Uterus (tissue), 3 donors: ENCODE measurements at regions not wholly inside any gene's neighbourhood (a gene's known extent, or its start where the extent isn't known, plus 50 kb on each side); places are given as distances from the start of the nearest gene placed in this dataset.

ENCODE experiments used
- DNase-seq, 2 donors: peaks; one replicate each; pipeline ENCODE4 v3.0.0-alpha.2; 2019 to 2020
- H3K27ac ChIP-seq, 2 donors: fragments of 200-600 bp; sonication (generic); 1 replicate in 1 of 2; 2 replicates in 1 of 2; pipeline ENCODE4 v1.5.1; 2016 to 2018
- H3K27me3 ChIP-seq, 2 donors: fragments of 200-600 bp; sonication (generic); one replicate each; pipeline ENCODE4 v1.5.1; 2018 to 2019; ENCODE audit warnings: control low read depth in 1 of 2
- H3K36me3 ChIP-seq, 2 donors: fragments of 200-600 bp; sonication (generic); one replicate each; pipeline ENCODE4 v1.5.1; 2019; ENCODE audit warnings: control low read depth in 1 of 2
- H3K4me1 ChIP-seq, 2 donors: fragments of 200-600 bp; sonication (generic); one replicate each; pipeline ENCODE4 v1.5.1; 2018 to 2019; ENCODE audit warnings: control low read depth in 1 of 2
- H3K4me3 ChIP-seq, 2 donors: fragments of 200-600 bp; sonication (generic); 1 replicate in 1 of 2; 2 replicates in 1 of 2; pipeline ENCODE4 v1.5.1; 2018 to 2019; ENCODE audit warnings: mild to moderate bottlenecking in 1 of 2
- H3K9me3 ChIP-seq, 2 donors: fragments of 200-600 bp; sonication (generic); one replicate each; pipeline ENCODE4 v1.5.1; 2019; ENCODE audit warnings: control low read depth in 1 of 2
- POLR2A ChIP-seq, 2 donors: fragments of 450-650 bp; IDR thresholded peaks; one replicate each; pipeline ENCODE4 v1.6.1; 2016; ENCODE audit warnings: antibody characterized with exemption in 2 of 2, mild to moderate bottlenecking in 1 of 2, moderate library complexity in 1 of 2
- intact Hi-C: fragments of 100-400 bp; cut with DNase I; formaldehyde crosslinking; loops from one replicate; pipeline ENCODE4 v1.15.1; 2023; ENCODE audit warnings: low total_unique reads
- TF ChIP-seq, protein P1 (sequence below), 4 experiments: fragments of 200-600 bp in 2 of 4; fragments of 450-650 bp in 2 of 4; sonication (generic) in 2 of 4; IDR thresholded peaks; one replicate each; pipeline ENCODE4 v1.5.1; 2016 to 2019; ENCODE audit warnings: antibody characterized with exemption in 4 of 4, mild to moderate bottlenecking in 2 of 4, moderate library complexity in 1 of 4
- donor health status: DM: yes; HTN: yes; CAD: no.

DNA sequence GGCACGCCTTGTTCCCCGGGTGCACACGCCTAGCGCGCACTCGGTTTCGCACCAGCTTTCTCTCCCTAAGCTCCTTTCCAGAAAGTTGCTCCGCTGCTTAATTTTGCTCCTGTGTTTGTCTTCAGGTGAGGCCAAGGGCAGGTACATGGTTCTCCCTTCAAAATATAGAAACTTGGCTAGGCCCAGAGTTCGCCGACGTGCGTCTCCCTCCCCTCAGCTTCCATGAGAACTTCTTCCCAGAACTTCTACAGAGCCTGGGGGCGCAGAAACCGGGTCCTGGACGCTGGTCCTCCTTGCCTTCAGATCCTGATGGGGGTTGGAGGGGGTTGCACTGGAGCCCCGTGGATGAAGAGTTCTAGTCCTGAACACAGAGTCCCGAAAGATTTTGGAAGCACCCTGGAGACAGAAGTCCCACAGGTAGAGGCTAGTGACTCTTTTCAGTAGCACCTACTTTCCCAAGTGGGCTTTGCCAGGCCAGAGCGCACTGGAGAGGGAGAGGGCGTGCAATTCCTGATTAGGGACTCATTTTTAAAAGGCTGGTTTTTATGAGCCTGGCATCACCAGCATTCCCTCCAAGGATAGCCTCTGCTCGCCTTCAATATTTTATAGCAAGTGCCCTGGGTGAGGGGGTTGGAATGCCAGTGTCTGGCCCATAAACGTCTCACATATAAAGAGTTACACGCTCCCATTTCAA, 128.4 kb downstream of the TMEM174 start:
- H3K9me3 ChIP-seq, result no peaks in the 10 kb centered on the region
- H3K27ac ChIP-seq, result no peak overlapping the region
- intact Hi-C loops, result no loop called here
- peaks cover 15 to 81% of the 10 kb centered on the region in 2 donors for H3K27me3 ChIP-seq
- no peak for DNase-seq
- TF ChIP-seq, protein P1, sequence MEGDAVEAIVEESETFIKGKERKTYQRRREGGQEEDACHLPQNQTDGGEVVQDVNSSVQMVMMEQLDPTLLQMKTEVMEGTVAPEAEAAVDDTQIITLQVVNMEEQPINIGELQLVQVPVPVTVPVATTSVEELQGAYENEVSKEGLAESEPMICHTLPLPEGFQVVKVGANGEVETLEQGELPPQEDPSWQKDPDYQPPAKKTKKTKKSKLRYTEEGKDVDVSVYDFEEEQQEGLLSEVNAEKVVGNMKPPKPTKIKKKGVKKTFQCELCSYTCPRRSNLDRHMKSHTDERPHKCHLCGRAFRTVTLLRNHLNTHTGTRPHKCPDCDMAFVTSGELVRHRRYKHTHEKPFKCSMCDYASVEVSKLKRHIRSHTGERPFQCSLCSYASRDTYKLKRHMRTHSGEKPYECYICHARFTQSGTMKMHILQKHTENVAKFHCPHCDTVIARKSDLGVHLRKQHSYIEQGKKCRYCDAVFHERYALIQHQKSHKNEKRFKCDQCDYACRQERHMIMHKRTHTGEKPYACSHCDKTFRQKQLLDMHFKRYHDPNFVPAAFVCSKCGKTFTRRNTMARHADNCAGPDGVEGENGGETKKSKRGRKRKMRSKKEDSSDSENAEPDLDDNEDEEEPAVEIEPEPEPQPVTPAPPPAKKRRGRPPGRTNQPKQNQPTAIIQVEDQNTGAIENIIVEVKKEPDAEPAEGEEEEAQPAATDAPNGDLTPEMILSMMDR (IDR thresholded peaks at IDR 0.05), result no peak
- no peak for TF ChIP-seq POLR2A (IDR thresholded peaks at IDR 0.05)
- H3K36me3 ChIP-seq, result no peaks in the 10 kb centered on the region
- peaks cover 0 to 18% of the 10 kb centered on the region in 2 donors for H3K4me1 ChIP-seq
- H3K4me3 ChIP-seq, result no peak overlapping the region

DNA sequence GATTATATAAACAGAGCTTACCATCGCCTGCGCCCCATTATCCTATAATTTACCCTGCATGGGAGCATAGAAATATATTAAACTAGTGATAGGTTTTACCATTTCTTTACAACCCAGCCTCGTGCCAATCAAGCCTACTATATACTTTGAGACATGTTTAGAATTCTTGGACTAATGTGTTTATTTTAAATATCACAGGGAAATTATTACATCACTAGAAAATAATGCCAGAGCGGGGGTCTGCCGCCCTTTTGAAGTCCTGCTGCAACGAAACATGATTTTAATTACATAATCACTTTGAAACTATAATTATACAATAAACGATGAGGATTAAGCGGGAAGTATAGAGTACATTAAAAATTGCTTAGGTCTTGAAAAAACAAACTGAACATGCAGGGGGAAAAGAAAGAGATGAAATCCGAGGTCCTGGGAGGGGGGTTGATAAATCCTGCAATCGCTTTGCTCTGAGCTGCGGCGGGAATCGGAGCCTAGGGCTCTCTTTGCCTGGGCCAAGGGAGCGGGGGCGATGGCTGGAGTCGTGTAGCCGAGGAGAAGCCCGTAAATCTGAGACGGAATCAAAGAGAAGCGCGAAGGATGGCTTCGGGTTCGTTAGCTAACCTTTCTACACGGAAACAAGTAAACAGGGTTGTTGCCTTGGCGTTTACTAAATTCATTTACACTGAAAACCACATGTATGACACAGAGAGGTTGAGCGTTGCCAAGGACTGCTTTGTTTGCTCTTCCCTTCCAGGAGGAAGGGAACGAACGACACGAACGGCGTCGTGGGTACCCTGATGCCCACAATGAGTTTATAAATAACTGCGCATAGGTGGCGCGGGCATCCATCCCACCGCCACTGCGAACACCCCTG, 127.6 kb downstream of the TMEM174 start:
- no peaks in the 10 kb centered on the region for H3K9me3 ChIP-seq
- peaks cover 15 to 81% of the 10 kb centered on the region in 2 donors for H3K27me3 ChIP-seq
- TF ChIP-seq, protein P1 (IDR thresholded peaks at IDR 0.05), result no peak
- no peak for TF ChIP-seq POLR2A (IDR thresholded peaks at IDR 0.05)
- H3K36me3 ChIP-seq, result no peaks in the 10 kb centered on the region
- H3K4me3 ChIP-seq, result no peak overlapping the region
- intact Hi-C loops, result no loop called here
- H3K4me1 ChIP-seq, result peaks cover 0 to 18% of the 10 kb centered on the region in 2 donors
- H3K27ac ChIP-seq, result no peak overlapping the region
- DNase-seq, result no peak

DNA sequence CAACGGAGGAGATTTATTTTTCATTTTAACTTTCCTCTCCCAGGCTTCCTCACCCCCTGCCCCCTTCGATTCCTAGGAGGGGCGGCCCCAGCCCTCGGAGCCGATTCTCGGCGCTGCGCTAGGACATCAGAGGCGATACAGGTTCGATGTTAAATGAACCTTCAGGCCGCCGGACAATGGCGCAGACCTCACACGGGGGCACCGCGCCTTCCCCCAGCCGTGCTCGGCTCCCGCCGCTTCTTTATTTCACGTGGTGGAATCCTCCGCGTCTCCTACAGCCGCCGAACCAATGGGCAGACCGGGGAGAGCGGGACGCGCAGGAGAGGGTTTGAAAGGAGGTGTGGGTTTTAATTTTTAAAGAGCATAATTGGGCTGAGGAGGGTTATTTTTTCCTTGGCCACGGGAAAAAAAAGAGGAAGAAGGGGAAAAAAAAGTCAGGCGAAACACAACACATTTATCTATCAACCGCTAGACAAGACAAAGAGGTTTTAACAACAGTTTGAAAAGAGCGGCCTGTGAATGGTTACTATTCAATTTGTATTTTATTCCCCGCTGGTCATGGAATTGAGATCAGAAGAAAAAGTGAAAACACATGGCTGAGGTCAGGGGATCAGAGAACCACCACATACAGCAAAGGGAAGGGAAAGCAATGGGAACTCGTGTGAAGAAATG, 126.8 kb downstream of the TMEM174 start:
- Histone ChIP-seq H3K4me3 (no peak overlapping the region), H3K9me3 (no peaks in the 10 kb centered on the region), H3K27me3 (peaks cover 15 to 81% of the 10 kb centered on the region in 2 donors), H3K4me1 (peaks cover 0 to 18% of the 10 kb centered on the region in 2 donors), H3K27ac (no peak overlapping the region), H3K36me3 (no peaks in the 10 kb centered on the region)
- no peak for DNase-seq
- TF ChIP-seq, protein P1 (IDR thresholded peaks at IDR 0.05), result no peak
- intact Hi-C loops, result no loop called here

DNA sequence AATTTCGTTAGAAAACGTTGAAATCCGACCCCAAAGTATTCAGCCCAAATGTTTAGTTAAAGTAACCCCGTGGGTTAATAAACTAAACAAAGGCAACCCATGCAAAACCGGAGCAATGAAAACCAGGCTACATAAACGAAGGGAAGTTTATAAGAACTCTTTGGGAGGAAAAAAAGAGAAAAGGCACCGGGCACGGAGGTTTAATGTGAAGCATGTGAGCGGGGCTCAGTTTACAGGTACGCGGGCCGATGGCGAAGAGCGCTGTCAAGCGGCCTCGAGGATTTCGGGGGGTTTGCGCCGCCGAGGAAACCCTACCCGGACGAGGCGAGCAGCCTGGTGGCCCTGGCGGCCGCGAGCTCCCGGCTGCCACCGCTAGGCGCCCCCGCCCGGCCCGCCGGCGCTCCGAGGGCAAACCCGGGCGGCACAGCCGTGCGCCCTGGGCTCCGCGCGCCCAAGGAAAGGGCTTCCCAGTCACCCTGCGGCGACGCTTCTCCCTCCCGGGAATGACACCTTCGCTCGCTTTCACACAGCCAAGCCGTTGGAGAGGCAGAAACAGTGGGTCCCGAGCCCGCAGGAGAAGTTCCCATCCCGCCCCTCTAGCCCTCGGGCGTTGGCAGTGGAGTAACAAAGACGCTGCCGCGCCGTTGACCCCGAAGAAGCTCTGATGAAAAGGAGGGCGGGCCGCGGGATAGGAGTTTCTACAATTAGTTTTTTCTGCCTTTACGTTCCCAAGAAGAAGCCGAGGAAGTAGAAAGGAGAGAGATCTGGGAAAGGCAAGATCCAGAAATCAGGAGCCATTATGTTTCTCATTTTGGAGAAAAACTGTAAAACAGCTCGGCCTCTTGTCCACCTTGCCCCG, 126.0 kb downstream of the TMEM174 start:
- TF ChIP-seq, protein P1 (IDR thresholded peaks at IDR 0.05), result peak in 1 of 4 experiments; percentile 5
- TF ChIP-seq POLR2A (IDR thresholded peaks at IDR 0.05), result no peak
- no peaks in the 10 kb centered on the region for H3K9me3 ChIP-seq
- H3K36me3 ChIP-seq, result no peaks in the 10 kb centered on the region
- no peak overlapping the region for H3K27ac ChIP-seq
- peaks cover 15 to 74% of the 10 kb centered on the region in 2 donors for H3K27me3 ChIP-seq
- no peak for DNase-seq
- intact Hi-C loops, result no loop called here
- H3K4me3 ChIP-seq, result no peak overlapping the region
- H3K4me1 ChIP-seq, result peaks cover 0 to 18% of the 10 kb centered on the region in 2 donors
